ENCODE measurements at regions not wholly inside any gene's neighbourhood (a gene's known extent, or its start where the extent isn't known, plus 50 kb on each side); places are given as distances from the start of the nearest gene placed in this dataset.

- TF ChIP-seq CTCF (IDR thresholded peaks at IDR 0.05) (no peak), EP300 (IDR thresholded peaks at IDR 0.05) (no peak)
Measured at GRCh38 chr20:43384101-43384940, 73.4 kb upstream of the SRSF6 start.
